K562 (cell line): ENCODE measurements at regions not wholly inside any gene's neighbourhood (a gene's known extent, or its start where the extent isn't known, plus 50 kb on each side); places are given as distances from the start of the nearest gene placed in this dataset.

Experiments
- ATAC-seq: fragments of 200-7000 bp; cut with Tn5 transposase; 3 replicates; pipeline ENCODE4 v1.9.1; 2020; ENCODE audit warnings: moderate library complexity
- BruUV-seq: library from RNA; stranded (reverse); fragments of 400-500 nt; replicated peaks from 2 replicates; lab custom pipeline; 2021; lab: Mats Ljungman, UMichigan
- CTCF ChIA-PET: fragments of 300-600 bp; formaldehyde crosslinking; extraction: SDS; loops from one replicate; lab custom pipeline; 2021; ENCODE audit warnings: low intra/inter-chr PET ratio; lab: Yijun Ruan, JAX
- POLR2A ChIA-PET: fragments of 300-600, 350-650 bp; sonication (Branson Sonifier 250); formaldehyde crosslinking; extraction: SDS; loops from one replicate; lab custom pipeline; 2021; ENCODE audit warnings: antibody characterized with exemption, inconsistent platforms; lab: Yijun Ruan, JAX
- DNase-seq, 4 experiments: peaks; one replicate each; pipeline versions ENCODE4 v3.0.0 to v3.0.0-alpha.2; 2011 to 2018; ENCODE audit warnings: low spot score in 3 of 4, mixed read lengths in 3 of 4; ENCODE audit errors: extremely low read depth in 1 of 4
- FAIRE-seq: peaks from 2 replicates; lab custom pipeline; 2011; peaks lifted over from hg19 to GRCh38; lab: Jason Lieb, UNC
- H2AFZ ChIP-seq: 2 replicates; pipeline ENCODE4 v1.6.0; 2011; ENCODE audit warnings: low read depth, low read length, control low read depth, inconsistent platforms
- H3K27ac ChIP-seq: fragments of 200-600 bp; 3 replicates; pipeline ENCODE4 v1.8.0; 2011; ENCODE audit warnings: low read depth, mild to moderate bottlenecking, control low read depth, inconsistent platforms, low read length, moderate library complexity, mixed read lengths; ENCODE audit errors: extremely low read depth
- H3K27me3 ChIP-seq, 2 experiments: fragments of 300-600 bp in 1 of 2; 2 replicates in 1 of 2; 3 replicates in 1 of 2; pipeline versions ENCODE4 v1.6.0 to v1.8.0; 2011; ENCODE audit warnings: inconsistent platforms in 2 of 2, low read length in 2 of 2, mild to moderate bottlenecking in 1 of 2, mixed read lengths in 1 of 2, moderate library complexity in 1 of 2; ENCODE audit not compliant: control insufficient read depth in 2 of 2, insufficient read depth in 2 of 2
- H3K36me3 ChIP-seq: fragments of 300-600 bp; 3 replicates; pipeline ENCODE4 v1.8.0; 2011; ENCODE audit warnings: mild to moderate bottlenecking, low read length, inconsistent platforms; ENCODE audit not compliant: control insufficient read depth, insufficient read depth
- H3K4me1 ChIP-seq, 2 experiments: fragments of 200-600 bp in 1 of 2; replicated peaks in 1 of 2; 2 replicates in 1 of 2; 3 replicates in 1 of 2; pipeline versions ENCODE4 v1.5.1 to v1.8.0; 2011; ENCODE audit warnings: inconsistent platforms in 2 of 2, low read length in 2 of 2, mild to moderate bottlenecking in 1 of 2, mixed read lengths in 1 of 2, moderate library complexity in 1 of 2; ENCODE audit not compliant: control insufficient read depth in 2 of 2, insufficient read depth in 2 of 2
- H3K4me2 ChIP-seq: 2 replicates; pipeline ENCODE4 v1.6.1; 2011; ENCODE audit warnings: low read length, control low read depth, inconsistent platforms, mixed read lengths; ENCODE audit not compliant: insufficient read depth
- H3K4me3 ChIP-seq: fragments of 200-600 bp; sonication (generic), shearing (Covaris generic); 2 replicates; pipeline ENCODE4 v1.5.1; 2016; ENCODE audit warnings: control low read depth, inconsistent platforms
- H3K79me2 ChIP-seq: fragments of 200-600 bp; 3 replicates; pipeline ENCODE4 v1.8.0; 2011; ENCODE audit warnings: low read length, inconsistent platforms; ENCODE audit not compliant: control insufficient read depth, insufficient read depth
- H3K9ac ChIP-seq, 2 experiments: 2 replicates each; pipeline versions ENCODE4 v1.6.0 to v1.6.1; 2011; ENCODE audit warnings: low read depth in 2 of 2, low read length in 2 of 2, control low read depth in 1 of 2, inconsistent platforms in 1 of 2, mild to moderate bottlenecking in 1 of 2, mixed read lengths in 1 of 2; ENCODE audit not compliant: insufficient read depth in 1 of 2
- H3K9me1 ChIP-seq: one replicate; pipeline ENCODE4 v1.6.0; 2011; ENCODE audit warnings: inconsistent platforms, mild to moderate bottlenecking, low read length, moderate library complexity; ENCODE audit not compliant: control insufficient read depth, insufficient read depth
- H3K9me3 ChIP-seq: replicated peaks from 2 replicates; pipeline ENCODE4 v1.5.1; 2011; ENCODE audit warnings: low read depth, low read length, inconsistent platforms; ENCODE audit not compliant: control insufficient read depth, insufficient read depth
- H4K20me1 ChIP-seq: replicated peaks from 2 replicates; pipeline ENCODE4 v1.6.1; 2011; ENCODE audit warnings: low read length, inconsistent platforms, mixed read lengths; ENCODE audit not compliant: control insufficient read depth, insufficient read depth
- BMI1 ChIP-seq: fragments of 150-350 bp; IDR thresholded peaks from 2 replicates; pipeline ENCODE4 v1.6.1; 2014; ENCODE audit warnings: low read length
- BRCA1 ChIP-seq, 2 experiments: fragments of 450-650 bp in 1 of 2; sonication (generic) in 1 of 2; formaldehyde crosslinking in 1 of 2; IDR thresholded peaks; 2 replicates each; pipeline versions ENCODE4 v1.5.0 to v1.6.1; 2017 to 2020; ENCODE audit warnings: mild to moderate bottlenecking in 1 of 2, missing genetic modification reagents in 1 of 2
- BRD9 ChIP-seq: fragments of 450-650 bp; IDR thresholded peaks from 2 replicates; pipeline ENCODE4 v1.6.1; 2018; ENCODE audit warnings: low read depth; ENCODE audit not compliant: partially characterized antibody
- CEBPB ChIP-seq: fragments of 450-650 bp; IDR thresholded peaks from 2 replicates; pipeline ENCODE4 v1.6.1; 2016; ENCODE audit warnings: missing genetic modification characterization, missing compliant biosample characterization
- CHD4 ChIP-seq: fragments of 200-600 bp; sonication (generic); IDR thresholded peaks from 3 replicates; pipeline ENCODE4 v1.6.1; 2012; ENCODE audit warnings: low read depth, mild to moderate bottlenecking, mixed read lengths, low read length, inconsistent platforms; ENCODE audit not compliant: insufficient read depth, insufficient replicate concordance, poor library complexity, severe bottlenecking
- CXXC5 ChIP-seq: fragments of 250-450 bp; sonication (Bioruptor Pico); IDR thresholded peaks from 2 replicates; pipeline ENCODE4 v1.8.0; 2022; ENCODE audit warnings: inconsistent platforms, mild to moderate bottlenecking, moderate library complexity
- HDAC2 ChIP-seq: fragments of 450-650 bp; IDR thresholded peaks from 2 replicates; pipeline ENCODE4 v1.6.1; 2016; ENCODE audit warnings: mild to moderate bottlenecking
- IFI16 ChIP-seq: fragments of 250-450 bp; sonication (Bioruptor Pico); IDR thresholded peaks from 2 replicates; pipeline ENCODE4 v2.1.2; 2022; ENCODE audit warnings: mild to moderate bottlenecking, inconsistent platforms
- POLR2AphosphoS5 ChIP-seq: IDR thresholded peaks from 2 replicates; pipeline ENCODE4 v1.6.1; 2011; ENCODE audit warnings: mild to moderate bottlenecking, low read depth, low read length, moderate library complexity; ENCODE audit not compliant: control insufficient read depth, insufficient read depth
- PTBP1 ChIP-seq: fragments of 200-400 bp; formaldehyde crosslinking; IDR thresholded peaks from 2 replicates; pipeline ENCODE4 v1.6.1; 2017; ENCODE audit warnings: low read depth, low read length
- RBM22 ChIP-seq: fragments of 200-400 bp; formaldehyde crosslinking; IDR thresholded peaks from 2 replicates; pipeline ENCODE4 v1.6.1; 2018; ENCODE audit warnings: low read length, low read depth; ENCODE audit not compliant: poor library complexity, severe bottlenecking
- ZNF354B ChIP-seq: fragments of 250-450 bp; sonication (Bioruptor Pico); IDR thresholded peaks from 2 replicates; pipeline ENCODE4 v1.4.0; 2020
- WGBS: fragments of 100-300 bp; shearing (Covaris generic); methylation state at CpG from one replicate; pipeline ENCODE4 v1.1.6; 2016; ENCODE audit warnings: low coverage, mixed read lengths; ENCODE audit not compliant: insufficient coverage; ENCODE audit errors: missing lambda C conversion rate; 5-methylcytosine and 5-hydroxymethylcytosine counted together
- in situ Hi-C: fragments of 300-500 bp; cut with MboI; formaldehyde crosslinking; loops from 4 replicates; pipeline ENCODE4 v1.15.0; 2018; ENCODE audit warnings: inconsistent platforms, mixed read lengths
- intact Hi-C: fragments of 100-400 bp; cut with micrococcal nuclease; formaldehyde crosslinking; loops from 2 replicates; pipeline ENCODE4 v1.14.2; 2022
- TF ChIP-seq, protein P1 (sequence below), 2 experiments: IDR thresholded peaks; 2 replicates each; pipeline ENCODE4 v1.6.1; 2011; ENCODE audit warnings: borderline replicate concordance in 1 of 2, control low read depth in 1 of 2, low read depth in 1 of 2, low read length in 1 of 2, mild to moderate bottlenecking in 1 of 2, mixed read lengths in 1 of 2, moderate library complexity in 1 of 2; ENCODE audit not compliant: insufficient read depth in 1 of 2, insufficient read length in 1 of 2, poor library complexity in 1 of 2, severe bottlenecking in 1 of 2; ENCODE audit errors: extremely low read depth in 1 of 2
- TF ChIP-seq, protein P2 (sequence below), 2 experiments: fragments of 150-350 bp in 1 of 2; IDR thresholded peaks; 2 replicates each; pipeline ENCODE4 v1.6.1; 2012 to 2016; ENCODE audit warnings: low read depth in 2 of 2, low read length in 2 of 2, mild to moderate bottlenecking in 1 of 2, moderate library complexity in 1 of 2
- TF ChIP-seq, protein P3 (sequence below): fragments of 450-650 bp; IDR thresholded peaks from 2 replicates; pipeline ENCODE4 v1.6.1; 2016; ENCODE audit warnings: borderline replicate concordance

DNA sequence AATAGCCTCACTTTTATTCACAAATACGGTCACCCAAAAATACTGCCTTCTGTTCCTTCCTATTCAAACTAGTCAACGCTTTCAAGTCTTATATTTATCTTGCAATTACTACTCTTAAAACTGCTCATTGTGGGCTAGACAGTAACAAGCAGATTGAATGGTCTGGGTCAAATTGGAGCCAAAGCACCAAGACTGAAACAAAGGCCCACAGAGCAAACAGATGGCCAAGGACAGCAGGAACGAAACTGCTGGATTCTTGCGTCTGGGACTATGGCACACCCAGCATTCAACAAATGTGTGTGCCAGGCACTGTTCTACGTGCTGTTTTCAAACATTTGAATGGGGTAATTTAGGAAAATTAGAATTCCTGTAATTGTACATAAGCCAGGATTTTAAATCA, 250.1 kb upstream of the PSMD7 start:
- FAIRE-seq, result no peak
- no peak overlapping the region for H3K27ac ChIP-seq
- intact Hi-C loops (no loop called here), in situ Hi-C loops (no loop called here)
- H4K20me1 ChIP-seq, result no peaks in the 10 kb centered on the region
- no peak overlapping the region for H3K4me2 ChIP-seq
- TF ChIP-seq RBM22, result no peak
- TF ChIP-seq HDAC2, result no peak
- TF ChIP-seq PTBP1, result no peak
- TF ChIP-seq, protein P1, sequence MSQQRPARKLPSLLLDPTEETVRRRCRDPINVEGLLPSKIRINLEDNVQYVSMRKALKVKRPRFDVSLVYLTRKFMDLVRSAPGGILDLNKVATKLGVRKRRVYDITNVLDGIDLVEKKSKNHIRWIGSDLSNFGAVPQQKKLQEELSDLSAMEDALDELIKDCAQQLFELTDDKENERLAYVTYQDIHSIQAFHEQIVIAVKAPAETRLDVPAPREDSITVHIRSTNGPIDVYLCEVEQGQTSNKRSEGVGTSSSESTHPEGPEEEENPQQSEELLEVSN (IDR thresholded peaks at IDR 0.05; ENCODE audit: borderline replicate concordance in 1 of 2, extremely low read depth in 1 of 2, insufficient read depth in 1 of 2, insufficient read length in 1 of 2, low read depth in 1 of 2, low read length in 1 of 2, poor library complexity in 1 of 2, severe bottlenecking in 1 of 2), result no peak
- TF ChIP-seq CEBPB, result no peak
- no peak for TF ChIP-seq BMI1
- TF ChIP-seq CXXC5, result no peak
- TF ChIP-seq, protein P2, sequence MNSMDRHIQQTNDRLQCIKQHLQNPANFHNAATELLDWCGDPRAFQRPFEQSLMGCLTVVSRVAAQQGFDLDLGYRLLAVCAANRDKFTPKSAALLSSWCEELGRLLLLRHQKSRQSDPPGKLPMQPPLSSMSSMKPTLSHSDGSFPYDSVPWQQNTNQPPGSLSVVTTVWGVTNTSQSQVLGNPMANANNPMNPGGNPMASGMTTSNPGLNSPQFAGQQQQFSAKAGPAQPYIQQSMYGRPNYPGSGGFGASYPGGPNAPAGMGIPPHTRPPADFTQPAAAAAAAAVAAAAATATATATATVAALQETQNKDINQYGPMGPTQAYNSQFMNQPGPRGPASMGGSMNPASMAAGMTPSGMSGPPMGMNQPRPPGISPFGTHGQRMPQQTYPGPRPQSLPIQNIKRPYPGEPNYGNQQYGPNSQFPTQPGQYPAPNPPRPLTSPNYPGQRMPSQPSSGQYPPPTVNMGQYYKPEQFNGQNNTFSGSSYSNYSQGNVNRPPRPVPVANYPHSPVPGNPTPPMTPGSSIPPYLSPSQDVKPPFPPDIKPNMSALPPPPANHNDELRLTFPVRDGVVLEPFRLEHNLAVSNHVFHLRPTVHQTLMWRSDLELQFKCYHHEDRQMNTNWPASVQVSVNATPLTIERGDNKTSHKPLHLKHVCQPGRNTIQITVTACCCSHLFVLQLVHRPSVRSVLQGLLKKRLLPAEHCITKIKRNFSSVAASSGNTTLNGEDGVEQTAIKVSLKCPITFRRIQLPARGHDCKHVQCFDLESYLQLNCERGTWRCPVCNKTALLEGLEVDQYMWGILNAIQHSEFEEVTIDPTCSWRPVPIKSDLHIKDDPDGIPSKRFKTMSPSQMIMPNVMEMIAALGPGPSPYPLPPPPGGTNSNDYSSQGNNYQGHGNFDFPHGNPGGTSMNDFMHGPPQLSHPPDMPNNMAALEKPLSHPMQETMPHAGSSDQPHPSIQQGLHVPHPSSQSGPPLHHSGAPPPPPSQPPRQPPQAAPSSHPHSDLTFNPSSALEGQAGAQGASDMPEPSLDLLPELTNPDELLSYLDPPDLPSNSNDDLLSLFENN (IDR thresholded peaks at IDR 0.05; ENCODE audit: low read depth in 2 of 2, low read length in 2 of 2), result no peak
- TF ChIP-seq CHD4, result no peak
- no peak for TF ChIP-seq BRD9
- TF ChIP-seq, protein P3, sequence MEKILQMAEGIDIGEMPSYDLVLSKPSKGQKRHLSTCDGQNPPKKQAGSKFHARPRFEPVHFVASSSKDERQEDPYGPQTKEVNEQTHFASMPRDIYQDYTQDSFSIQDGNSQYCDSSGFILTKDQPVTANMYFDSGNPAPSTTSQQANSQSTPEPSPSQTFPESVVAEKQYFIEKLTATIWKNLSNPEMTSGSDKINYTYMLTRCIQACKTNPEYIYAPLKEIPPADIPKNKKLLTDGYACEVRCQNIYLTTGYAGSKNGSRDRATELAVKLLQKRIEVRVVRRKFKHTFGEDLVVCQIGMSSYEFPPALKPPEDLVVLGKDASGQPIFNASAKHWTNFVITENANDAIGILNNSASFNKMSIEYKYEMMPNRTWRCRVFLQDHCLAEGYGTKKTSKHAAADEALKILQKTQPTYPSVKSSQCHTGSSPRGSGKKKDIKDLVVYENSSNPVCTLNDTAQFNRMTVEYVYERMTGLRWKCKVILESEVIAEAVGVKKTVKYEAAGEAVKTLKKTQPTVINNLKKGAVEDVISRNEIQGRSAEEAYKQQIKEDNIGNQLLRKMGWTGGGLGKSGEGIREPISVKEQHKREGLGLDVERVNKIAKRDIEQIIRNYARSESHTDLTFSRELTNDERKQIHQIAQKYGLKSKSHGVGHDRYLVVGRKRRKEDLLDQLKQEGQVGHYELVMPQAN, result no peak
- TF ChIP-seq BRCA1 (IDR thresholded peaks at IDR 0.05), result no peak
- TF ChIP-seq BRCA1 (CRISPR knock-in tag; IDR thresholded peaks at IDR 0.05), result no peak
- no peak for TF ChIP-seq ZNF354B (CRISPR knock-in tag)
- TF ChIP-seq IFI16 (CRISPR knock-in tag), result no peak
- TF ChIP-seq POLR2AphosphoS5, result no peak
- H3K27me3 ChIP-seq, result no peaks in the 10 kb centered on the region
- ATAC-seq, result no peak
- no TSS peak for BruUV-seq
- 0% methylated on average over 5 of the region's 5 CpGs for WGBS
- ChIA-PET POLR2A (no interaction called here), CTCF (no interaction called here)
- DNase-seq, result no peak
- no peaks in the 10 kb centered on the region for H3K36me3 ChIP-seq
- no peak overlapping the region for H3K4me3 ChIP-seq
- H3K4me1 ChIP-seq, result no peaks in the 10 kb centered on the region
- H3K9me3 ChIP-seq, result no peaks in the 10 kb centered on the region
- H3K9ac ChIP-seq, result no peak overlapping the region
- no peaks in the 10 kb centered on the region for H3K9me1 ChIP-seq
- no peak overlapping the region for H2AFZ ChIP-seq
- no peaks in the 10 kb centered on the region for H3K79me2 ChIP-seq
